Right hindlimb (tissue), 1 donor: ENCODE measurements at regions not wholly inside any gene's neighbourhood (a gene's known extent, or its start where the extent isn't known, plus 50 kb on each side); places are given as distances from the start of the nearest gene placed in this dataset.

ENCODE experiments used
- DNase-seq: peaks from one replicate; pipeline ENCODE4 v3.0.0-alpha.2; 2018

GRCh38 chr1:222161676-222162075 is 386.2 kb downstream of the HHIPL2 start:
- no peak for DNase-seq

DNA sequence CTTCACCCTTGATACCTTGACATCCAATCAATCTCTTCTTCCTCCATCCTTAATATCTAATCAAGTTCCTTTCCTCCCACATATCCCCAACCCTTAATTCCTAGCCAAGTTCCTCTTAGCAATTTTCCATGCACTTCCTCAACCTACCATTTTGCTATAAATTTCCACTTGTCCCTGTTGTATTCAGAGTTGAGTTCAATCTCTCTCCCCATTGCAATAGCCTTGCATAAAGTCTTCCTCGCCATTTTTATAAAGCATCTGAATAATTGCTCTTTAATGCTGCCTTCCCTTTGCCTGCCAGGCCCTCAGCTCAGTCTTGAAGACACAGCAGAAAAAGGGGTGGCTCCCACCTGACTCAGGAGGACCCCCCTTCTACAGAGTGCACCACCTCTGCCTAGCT is 390.3 kb downstream of the HHIPL2 start:
- no peak for DNase-seq

- no peak for DNase-seq
These were observed 398.3 kb upstream of the DUSP10 start for GRCh38 chr1:222140206-222140605.

- DNase-seq = no peak
These were observed 396.2 kb upstream of the DUSP10 start for GRCh38 chr1:222138095-222138494.

DNA sequence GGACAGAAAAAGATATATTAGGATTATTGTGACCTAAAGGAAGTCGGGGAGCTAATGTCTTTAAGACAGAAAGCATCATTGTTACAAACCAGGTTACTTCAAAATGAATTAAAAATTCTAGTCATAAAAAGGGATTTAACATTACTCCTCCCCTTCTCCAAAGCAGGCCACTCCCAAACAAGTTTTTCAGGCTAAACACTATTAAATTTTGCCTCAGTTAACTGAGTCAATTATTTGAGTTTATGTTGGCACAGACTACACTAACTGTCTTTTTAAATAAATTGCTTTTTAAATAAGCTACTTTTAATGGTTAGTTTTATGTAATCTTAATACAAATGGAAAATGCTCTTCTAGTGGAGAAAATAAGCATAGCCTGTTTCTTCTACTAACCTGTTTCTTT is 395.0 kb upstream of the DUSP10 start:
- no peak for DNase-seq

DNA sequence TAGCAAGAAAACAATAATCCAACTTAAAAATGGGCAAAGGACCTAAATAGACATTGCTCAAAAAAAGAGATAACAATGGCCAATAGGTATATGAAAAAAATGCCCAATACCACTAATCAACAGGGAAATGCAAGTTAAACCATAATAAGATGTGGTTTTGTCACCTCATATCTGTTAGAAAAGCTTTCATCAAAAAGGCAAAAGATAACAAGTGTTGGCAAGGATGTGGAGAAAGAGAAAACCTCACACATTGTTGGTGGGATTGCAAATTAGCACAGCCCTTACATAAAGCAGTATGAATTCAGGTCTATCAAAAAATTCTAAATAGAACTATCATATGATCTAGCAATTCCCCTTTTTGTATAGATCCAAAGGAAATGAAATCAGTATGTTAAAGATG is 387.2 kb upstream of the DUSP10 start:
- DNase-seq = no peak

DNA sequence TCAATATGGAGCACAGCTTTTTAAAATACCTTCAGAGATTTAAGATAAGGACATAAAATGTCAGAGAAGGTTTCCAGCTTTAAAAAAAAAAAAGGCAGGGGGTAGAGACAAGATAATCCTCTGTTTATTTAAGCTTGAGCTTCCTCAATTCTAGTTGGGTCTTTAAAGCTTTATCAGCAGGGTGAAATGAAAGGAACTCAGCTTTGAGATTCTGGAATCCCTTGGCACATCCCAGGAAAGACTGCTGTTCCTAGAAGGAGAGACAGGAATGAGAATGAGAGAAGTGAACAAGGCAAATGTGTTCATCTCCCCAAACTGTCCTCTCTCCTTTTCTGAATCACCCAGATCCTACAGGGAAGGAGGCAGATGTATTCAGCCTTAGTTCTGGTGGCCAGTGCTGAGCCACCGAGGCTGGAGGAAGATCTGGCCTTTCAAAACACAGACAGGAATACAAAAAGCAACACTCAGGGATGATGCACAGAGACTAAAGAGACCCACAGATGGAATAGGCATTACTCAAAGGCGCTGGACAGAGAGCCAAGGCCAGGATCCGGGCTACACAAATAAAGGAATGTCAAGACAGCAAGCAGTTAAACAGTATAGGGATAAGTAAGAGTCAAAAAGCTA is 385.8 kb upstream of the DUSP10 start:
- DNase-seq = no peak

- DNase-seq = no peak
These were observed 385.2 kb upstream of the DUSP10 start for GRCh38 chr1:222127096-222127495.

DNA sequence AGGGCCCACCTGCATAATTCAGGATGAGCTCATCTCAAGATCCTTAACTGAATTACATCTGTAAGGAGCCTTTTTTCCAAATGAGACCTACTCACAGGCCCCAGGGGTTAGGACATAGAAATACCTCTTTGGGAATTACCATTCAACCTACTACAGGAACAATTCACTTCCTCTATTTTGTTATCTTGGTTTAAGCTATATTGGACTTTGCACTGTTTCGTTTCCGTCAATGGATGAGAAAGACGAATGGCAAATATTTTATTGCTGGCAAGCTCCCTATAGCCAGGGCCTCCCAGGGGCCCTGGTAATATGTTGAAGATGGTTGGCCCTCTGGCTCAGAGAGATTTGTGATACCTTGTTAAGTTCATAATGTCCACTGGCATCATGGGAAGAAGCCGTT is 384.2 kb upstream of the DUSP10 start:
- DNase-seq = no peak

GRCh38 chr1:222124602-222125001 is 382.7 kb upstream of the DUSP10 start:
- no peak for DNase-seq

GRCh38 chr1:222123111-222123510 is 381.2 kb upstream of the DUSP10 start:
- no peak for DNase-seq

- no peak for DNase-seq
These were observed 375.9 kb upstream of the DUSP10 start for GRCh38 chr1:222117809-222118208.

GRCh38 chr1:222114536-222115156 is 372.8 kb upstream of the DUSP10 start:
- DNase-seq = no peak

DNA sequence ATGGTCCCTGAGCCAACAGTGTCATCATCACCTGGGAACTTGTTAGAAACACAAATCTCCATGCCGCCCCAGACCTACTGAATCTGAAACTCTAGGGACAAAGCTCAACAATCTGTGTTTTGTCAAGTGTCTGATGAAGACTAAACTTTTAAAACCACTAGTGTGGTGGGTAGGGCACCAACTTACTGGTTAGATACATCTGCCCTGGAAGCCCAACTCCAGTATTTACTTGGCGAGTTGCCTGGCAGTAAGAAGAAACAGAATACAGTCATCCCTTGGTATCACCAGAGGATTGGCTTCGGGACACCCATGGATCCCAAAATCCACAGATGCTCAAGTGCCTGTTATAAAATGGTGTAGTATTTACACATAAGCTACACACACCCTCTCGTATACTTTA is 367.9 kb upstream of the DUSP10 start:
- no peak for DNase-seq

GRCh38 chr1:222107975-222108374 is 366.1 kb upstream of the DUSP10 start:
- DNase-seq = no peak

DNA sequence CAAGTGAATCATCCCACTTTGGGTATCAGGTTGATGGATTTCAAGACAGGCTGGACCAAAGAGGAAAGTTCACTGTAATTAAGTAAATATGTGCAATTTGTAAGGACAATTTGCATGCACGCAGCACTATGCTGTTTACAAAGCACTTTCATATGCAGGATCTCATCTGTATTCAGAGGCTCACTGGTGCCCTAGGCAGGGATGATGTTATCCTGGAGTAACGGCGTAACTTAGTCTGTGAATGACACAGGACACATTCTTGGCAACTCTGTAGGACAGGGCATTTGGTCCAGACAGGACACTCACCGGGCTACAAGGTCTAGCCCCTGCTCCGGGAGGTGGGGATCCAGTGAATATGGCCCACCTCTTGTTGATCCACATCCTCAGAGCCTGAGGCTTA is 365.4 kb upstream of the DUSP10 start:
- no peak for DNase-seq

- no peak for DNase-seq
These were observed 364.5 kb upstream of the DUSP10 start for GRCh38 chr1:222106377-222106776.

DNA sequence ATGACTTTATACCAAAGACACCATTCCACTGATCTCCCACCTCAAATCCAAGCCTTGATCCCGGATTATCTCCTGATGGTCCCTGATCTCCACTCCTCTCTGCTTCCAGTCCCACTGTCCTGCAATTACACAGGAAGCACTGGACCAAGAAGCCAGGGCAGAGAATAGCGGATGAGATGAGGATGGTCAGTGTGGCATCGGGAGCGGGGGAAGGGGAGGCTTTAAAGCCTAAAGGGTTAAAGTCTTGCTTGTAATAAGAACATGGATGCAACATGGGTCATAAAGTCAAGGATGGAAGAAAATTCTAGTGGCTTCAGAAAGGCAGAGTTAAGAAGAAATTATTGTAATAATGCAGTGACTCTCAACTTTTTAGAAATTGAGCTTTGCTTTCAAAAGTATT is 364.0 kb upstream of the DUSP10 start:
- DNase-seq = no peak

- DNase-seq = no peak
These were observed 363.5 kb upstream of the DUSP10 start for GRCh38 chr1:222105393-222105737.

- no peak for DNase-seq
These were observed 363.0 kb upstream of the DUSP10 start for GRCh38 chr1:222104694-222105392.

GRCh38 chr1:222104097-222104496 is 362.2 kb upstream of the DUSP10 start:
- no peak for DNase-seq

- no peak for DNase-seq
These were observed 357.9 kb upstream of the DUSP10 start for GRCh38 chr1:222099746-222100145.

DNA sequence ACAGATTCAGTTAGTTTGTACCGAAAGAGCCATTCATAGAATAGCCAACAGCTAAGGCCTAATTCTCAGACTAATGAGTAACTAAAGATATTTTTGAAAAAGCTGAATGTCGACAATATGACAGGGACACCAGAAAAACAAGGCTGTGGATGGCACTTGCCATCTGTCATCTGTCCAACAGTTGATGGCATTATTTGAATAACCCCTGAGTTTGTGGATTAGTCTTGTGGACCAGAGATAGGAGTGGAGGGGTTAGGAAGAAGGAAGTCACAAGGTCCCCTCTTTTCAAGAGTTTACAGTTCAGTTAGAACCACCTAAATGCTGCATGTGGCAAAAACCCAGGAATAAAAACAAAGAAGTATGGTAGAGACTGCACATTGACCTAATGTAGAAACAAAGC is 356.5 kb upstream of the DUSP10 start:
- no peak for DNase-seq

- no peak for DNase-seq
These were observed 355.7 kb upstream of the DUSP10 start for GRCh38 chr1:222097588-222097987.

- no peak for DNase-seq
These were observed 355.0 kb upstream of the DUSP10 start for GRCh38 chr1:222096883-222097282.
